AG09309 (cell line): ENCODE measurements at regions not wholly inside any gene's neighbourhood (a gene's known extent, or its start where the extent isn't known, plus 50 kb on each side); places are given as distances from the start of the nearest gene placed in this dataset.

Source experiments
- DNase-seq: peaks from one replicate; pipeline ENCODE4 v3.0.0-alpha.2; 2010; ENCODE audit warnings: low read depth
- H3K4me3 ChIP-seq: 2 replicates; pipeline ENCODE4 v1.5.1; 2011; ENCODE audit warnings: mild to moderate bottlenecking, low read depth, low read length, moderate library complexity; ENCODE audit not compliant: control insufficient read depth
- CTCF ChIP-seq: IDR thresholded peaks from 2 replicates; pipeline ENCODE4 v1.5.1; 2011; ENCODE audit warnings: mild to moderate bottlenecking, low read depth, low read length, inconsistent platforms; ENCODE audit not compliant: insufficient read depth, control insufficient read depth; ENCODE audit errors: missing control alignments

- H3K4me3 ChIP-seq, result no peak overlapping the region
- no peak for DNase-seq
- no peak for TF ChIP-seq CTCF
Measured at GRCh38 chr10:107284187-107284586, 119.7 kb upstream of the SORCS1 start.

- no peak overlapping the region for H3K4me3 ChIP-seq
- TF ChIP-seq CTCF, result no peak
- no peak for DNase-seq
Measured at GRCh38 chr10:107280293-107280692, 115.8 kb upstream of the SORCS1 start.

GRCh38 chr10:107277591-107277990, 113.1 kb upstream of the SORCS1 start:
- no peak for TF ChIP-seq CTCF
- no peak for DNase-seq
- H3K4me3 ChIP-seq, result no peak overlapping the region

GRCh38 chr10:107275806-107276205, 111.3 kb upstream of the SORCS1 start:
- DNase-seq, result no peak
- TF ChIP-seq CTCF, result no peak

GRCh38 chr10:107269626-107270025, 105.1 kb upstream of the SORCS1 start:
- H3K4me3 ChIP-seq, result no peak overlapping the region
- no peak for DNase-seq
- TF ChIP-seq CTCF, result no peak

More at GRCh38 chr10:107275806-107276205, 111.3 kb upstream of the SORCS1 start:
- H3K4me3 ChIP-seq, result no peak overlapping the region

GRCh38 chr10:107264742-107265141, 100.2 kb upstream of the SORCS1 start:
- no peak for TF ChIP-seq CTCF
- DNase-seq, result no peak
- H3K4me3 ChIP-seq, result no peak overlapping the region

- no peak for DNase-seq
- TF ChIP-seq CTCF, result no peak
- H3K4me3 ChIP-seq, result no peak overlapping the region
Measured at GRCh38 chr10:107244122-107244521, 79.6 kb upstream of the SORCS1 start.
